ENCODE measurements at regions not wholly inside any gene's neighbourhood (a gene's known extent, or its start where the extent isn't known, plus 50 kb on each side); places are given as distances from the start of the nearest gene placed in this dataset.

GRCh38 chr10:8510471-8510870, 456.0 kb downstream of the GATA3 start:
- H3K4me3 ChIP-seq (ENCODE audit: low read depth, low read length), result no peak overlapping the region
- DNase-seq (ENCODE audit: low read depth), result no peak
- TF ChIP-seq CTCF (IDR thresholded peaks at IDR 0.05; ENCODE audit: low read depth, low read length, missing control alignments), result no peak

- no peak for DNase-seq (ENCODE audit: low read depth)
- H3K4me3 ChIP-seq (ENCODE audit: low read depth, low read length), result no peak overlapping the region
- no peak for TF ChIP-seq CTCF (IDR thresholded peaks at IDR 0.05; ENCODE audit: low read depth, low read length, missing control alignments)
These were observed 456.5 kb downstream of the GATA3 start for GRCh38 chr10:8511026-8511425.

GRCh38 chr10:8513155-8514147, 459.0 kb downstream of the GATA3 start:
- no peak for DNase-seq (ENCODE audit: low read depth)
- no peak overlapping the region for H3K4me3 ChIP-seq (ENCODE audit: low read depth, low read length)
- TF ChIP-seq CTCF (IDR thresholded peaks at IDR 0.05; ENCODE audit: low read depth, low read length, missing control alignments), result peak; percentile 4

- TF ChIP-seq CTCF (IDR thresholded peaks at IDR 0.05; ENCODE audit: low read depth, low read length, missing control alignments), result peak; percentile 21
These were observed 465.9 kb downstream of the GATA3 start for GRCh38 chr10:8520382-8520781.

GRCh38 chr10:8527773-8528172, 473.3 kb downstream of the GATA3 start:
- no peak overlapping the region for H3K4me3 ChIP-seq (ENCODE audit: low read depth, low read length)
- DNase-seq (ENCODE audit: low read depth), result no peak
- no peak for TF ChIP-seq CTCF (IDR thresholded peaks at IDR 0.05; ENCODE audit: low read depth, low read length, missing control alignments)

More at GRCh38 chr10:8520382-8520781, 465.9 kb downstream of the GATA3 start:
- DNase-seq (ENCODE audit: low read depth), result no peak
- no peak overlapping the region for H3K4me3 ChIP-seq (ENCODE audit: low read depth, low read length)

- no peak for DNase-seq (ENCODE audit: low read depth)
- no peak overlapping the region for H3K4me3 ChIP-seq (ENCODE audit: low read depth, low read length)
- no peak for TF ChIP-seq CTCF (IDR thresholded peaks at IDR 0.05; ENCODE audit: low read depth, low read length, missing control alignments)
These were observed 476.6 kb downstream of the GATA3 start for GRCh38 chr10:8531116-8531515.
